ENCODE measurements at regions not wholly inside any gene's neighbourhood (a gene's known extent, or its start where the extent isn't known, plus 50 kb on each side); places are given as distances from the start of the nearest gene placed in this dataset.

GRCh38 chr13:112241288-112241687 is 134.9 kb upstream of the SPACA7 start:
- no peak overlapping the region for H2AFZ ChIP-seq (ENCODE audit: low read depth, low read length, poor library complexity, severe bottlenecking)
- H3K9ac ChIP-seq (ENCODE audit: low read length) = no peak overlapping the region
- intact Hi-C loops (cut with micrococcal nuclease) = no loop called here
- no peaks in the 10 kb centered on the region for H3K9me2 ChIP-seq (ENCODE audit: insufficient read depth)
- H3K4me3 ChIP-seq (replicated peaks in 1 of 2; ENCODE audit: low read depth in 1 of 2, low read length in 2 of 2) = no peak overlapping the region
- no TSS peak for BruUV-seq (replicated peaks)
- no peaks in the 10 kb centered on the region for H3K9me3 ChIP-seq (ENCODE audit: control insufficient read depth in 1 of 2, insufficient read depth in 1 of 2, low read depth in 1 of 2, low read length in 2 of 2)
- H3K4me1 ChIP-seq (ENCODE audit: control insufficient read depth in 1 of 2, insufficient read depth in 2 of 2, low read length in 2 of 2) = no peaks in the 10 kb centered on the region
- CTCF ChIA-PET = no interaction called here
- no peaks in the 10 kb centered on the region for H3K79me2 ChIP-seq (ENCODE audit: insufficient read depth, low read length)
- H3K27me3 ChIP-seq (ENCODE audit: insufficient read depth, low read length) = peaks cover 25% of the 10 kb centered on the region
- POLR2A ChIA-PET = no interaction called here
- ATAC-seq (no peak), DNase-seq (ENCODE audit: low read depth, low spot score) (no peak)
- TF ChIP-seq ZNF274 (IDR thresholded peaks at IDR 0.05; ENCODE audit: low read depth, low read length) (no peak), EZH2phosphoT487 (IDR thresholded peaks at IDR 0.05; ENCODE audit: borderline replicate concordance) (no peak), EZH2 (IDR thresholded peaks at IDR 0.05) (no peak), CTCF (IDR thresholded peaks at IDR 0.05 in 2 of 3, conservative IDR thresholded peaks at IDR 0.05 in 1 of 3; ENCODE audit: borderline replicate concordance in 1 of 3, insufficient read depth in 1 of 3, low read depth in 2 of 3, low read length in 2 of 3) (no peak), ZBTB33 (IDR thresholded peaks at IDR 0.05; ENCODE audit: extremely low read depth, insufficient replicate concordance, low read length) (no peak), FOSL1 (IDR thresholded peaks at IDR 0.05; ENCODE audit: low read depth) (no peak), SP1 (IDR thresholded peaks at IDR 0.05; ENCODE audit: low read depth) (no peak), RAD21 (IDR thresholded peaks at IDR 0.05; ENCODE audit: low read depth) (no peak), TCF7L2 (IDR thresholded peaks at IDR 0.05; ENCODE audit: borderline replicate concordance, extremely low read depth, insufficient read depth, insufficient read length) (no peak), CEBPB (IDR thresholded peaks at IDR 0.05; ENCODE audit: low read depth) (no peak), CBX3 (IDR thresholded peaks at IDR 0.05; ENCODE audit: low read depth) (no peak), ELF1 (IDR thresholded peaks at IDR 0.05; ENCODE audit: borderline replicate concordance, low read depth) (no peak), POLR2A (IDR thresholded peaks at IDR 0.05; ENCODE audit: borderline replicate concordance, extremely low read depth, insufficient read depth, insufficient read length) (no peak), ZFX (IDR thresholded peaks at IDR 0.05) (no peak), ATF3 (IDR thresholded peaks at IDR 0.05) (no peak), YY1 (IDR thresholded peaks at IDR 0.05; ENCODE audit: extremely low read depth, insufficient replicate concordance, low read depth, low read length) (no peak), EGR1 (IDR thresholded peaks at IDR 0.05; ENCODE audit: low read depth) (no peak)
- RAD21 ChIA-PET (ENCODE audit: low non-redundant PET in 1 of 2, low total read pairs in 2 of 2, uncharacterized antibody in 2 of 2, unreplicated experiment in 2 of 2) = no interaction called here
- no peaks in the 10 kb centered on the region for H3K36me3 ChIP-seq (ENCODE audit: control insufficient read depth in 1 of 2, insufficient read depth in 2 of 2, low read length in 2 of 2)
- H3K27ac ChIP-seq (ENCODE audit: low read depth, low read length) = no peak overlapping the region
- no peak overlapping the region for H3K4me2 ChIP-seq (ENCODE audit: low read length)
- no peaks in the 10 kb centered on the region for H4K20me1 ChIP-seq (ENCODE audit: insufficient read depth)
